ENCODE measurements at regions not wholly inside any gene's neighbourhood (a gene's known extent, or its start where the extent isn't known, plus 50 kb on each side); places are given as distances from the start of the nearest gene placed in this dataset.

DNA sequence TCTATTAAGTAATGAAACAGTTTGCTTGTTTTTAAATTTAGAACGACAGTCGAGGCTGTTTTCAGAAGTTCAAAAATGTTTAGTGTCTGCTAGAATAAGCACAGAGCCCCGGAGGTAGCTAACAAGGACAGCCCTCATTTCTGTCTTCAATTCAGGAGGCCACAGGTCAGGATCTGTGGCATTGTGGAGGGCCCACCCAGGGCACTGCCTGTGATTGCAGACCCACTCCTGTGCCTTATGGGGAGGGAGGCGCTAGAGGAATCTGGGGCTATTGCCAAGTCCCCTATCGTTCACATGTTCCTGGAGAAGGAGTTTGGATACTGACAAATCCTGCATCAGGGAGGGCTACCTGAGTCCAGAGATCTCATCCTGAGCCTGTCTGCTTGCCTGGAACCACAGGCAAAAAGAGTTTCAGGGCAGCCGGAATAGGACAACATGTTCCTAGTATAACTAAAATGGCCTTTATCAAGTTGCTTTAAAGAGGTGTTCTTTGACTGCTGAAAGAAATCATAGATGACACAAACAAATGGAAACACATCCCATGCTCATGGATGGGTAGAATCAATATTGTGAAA is 141.5 kb upstream of the ROPN1 start:
- Histone ChIP-seq H3K14ac (ENCODE audit: insufficient read length) (no peak overlapping the region), H2AFZ (ENCODE audit: low read length) (no peak overlapping the region), H2BK5ac (ENCODE audit: low read depth, low read length) (no peak overlapping the region), H2BK20ac (ENCODE audit: low read length) (no peak overlapping the region), H3K79me2 (ENCODE audit: control insufficient read depth in 1 of 2, insufficient read depth in 2 of 2, low read length in 2 of 2) (no peaks in the 10 kb centered on the region), H4K91ac (replicated peaks; ENCODE audit: insufficient read length, low read length) (no peak overlapping the region), H3K18ac (ENCODE audit: extremely low read depth, low read length) (no peak overlapping the region), H3K56ac (replicated peaks; ENCODE audit: insufficient read length, low read depth, low read length) (no peak overlapping the region), H4K20me1 (replicated peaks in 1 of 2; ENCODE audit: control insufficient read depth in 1 of 2, insufficient read depth in 2 of 2, low read length in 2 of 2) (no peaks in the 10 kb centered on the region), H2BK120ac (replicated peaks; ENCODE audit: low read depth, low read length) (no peak overlapping the region), H3K4me2 (ENCODE audit: insufficient read depth in 1 of 2, low read depth in 2 of 2, low read length in 2 of 2) (no peak overlapping the region), H4K5ac (ENCODE audit: insufficient read length, low read depth, low read length) (no peak overlapping the region), H3K23me2 (ENCODE audit: low read depth, low read length) (no peaks in the 10 kb centered on the region), H3K4me1 (replicated peaks in 1 of 4; ENCODE audit: control insufficient read depth in 3 of 4, insufficient read depth in 4 of 4, low read length in 3 of 4) (peaks cover 0 to 4% (median under 1%) of the 10 kb centered on the region in 4 experiments; a peak in 1 of 7 replicates), H4K8ac (ENCODE audit: extremely low read depth, insufficient read depth, low read length) (no peak overlapping the region), H3K27me3 (replicated peaks in 1 of 4; ENCODE audit: control insufficient read depth in 3 of 4, extremely low read depth in 1 of 4, insufficient read depth in 3 of 4, low read length in 3 of 4) (no peaks in the 10 kb centered on the region), H3K4ac (replicated peaks; ENCODE audit: insufficient read length, low read depth, low read length) (no peak overlapping the region), H3K36me3 (ENCODE audit: control insufficient read depth in 2 of 4, insufficient read depth in 4 of 4, low read length in 3 of 4) (no peaks in the 10 kb centered on the region), H3K4me3 (ENCODE audit: extremely low read depth in 1 of 4, insufficient read depth in 2 of 4, low read depth in 3 of 4, low read length in 4 of 4) (no peak overlapping the region), H3K23ac (ENCODE audit: insufficient read length) (no peak overlapping the region), H3K9me3 (ENCODE audit: insufficient read depth in 2 of 2, low read depth in 1 of 2, low read length in 1 of 2) (no peaks in the 10 kb centered on the region), H2AK5ac (ENCODE audit: low read depth, low read length) (no peak overlapping the region), H3K9ac (replicated peaks in 1 of 4; ENCODE audit: extremely low read depth in 1 of 4, low read depth in 3 of 4, low read length in 3 of 4) (no peak overlapping the region), H2BK12ac (ENCODE audit: low read depth, low read length) (no peak overlapping the region), H3K79me1 (ENCODE audit: low read depth, low read length) (no peaks in the 10 kb centered on the region), H2BK15ac (ENCODE audit: low read length) (no peak overlapping the region), H3K27ac (ENCODE audit: low read depth, low read length) (no peak overlapping the region)
- DNase-seq (ENCODE audit: low read depth in 1 of 2, low spot score in 2 of 2) (no peak), FAIRE-seq (no peak)
- WGBS, 2 experiments (ENCODE audit: extremely low coverage in 1 of 2, insufficient coverage in 1 of 2, insufficient read length in 1 of 2, insufficient replicate concordance in 2 of 2, low coverage in 1 of 2, low lambda C conversion rate in 2 of 2, missing lambda C conversion rate in 1 of 2), result 92% methylated on average over 6 of the region's 6 CpGs; no CpG with 5 or more reads in 1 of the 2 experiments
- ChIA-PET POLR2A (ENCODE audit: partially characterized antibody) (no interaction called here), CTCF (ENCODE audit: partially characterized antibody) (interaction anchor here (1.6 kb wide), 1 partner anchor 10 kb away, joined by 3 read pairs; no protein-coding TSS in a partner anchor)
- no peak for TF ChIP-seq TBP (IDR thresholded peaks at IDR 0.05; ENCODE audit: low read depth, low read length)
- no peak for TF ChIP-seq EZH2 (IDR thresholded peaks at IDR 0.05; ENCODE audit: low read depth, low read length, severe bottlenecking)
- TF ChIP-seq JUND (IDR thresholded peaks at IDR 0.05; ENCODE audit: low read length), result no peak
- TF ChIP-seq CREB1 (IDR thresholded peaks at IDR 0.05), result no peak
- TF ChIP-seq RFX5 (IDR thresholded peaks at IDR 0.05; ENCODE audit: borderline replicate concordance, low read depth, low read length), result no peak
- no peak for TF ChIP-seq EP300 (IDR thresholded peaks at IDR 0.05; ENCODE audit: borderline replicate concordance in 1 of 2, low read depth in 2 of 2, low read length in 2 of 2)
- no peak for TF ChIP-seq EGR1 (IDR thresholded peaks at IDR 0.05; ENCODE audit: borderline replicate concordance, low read depth, low read length)
- TF ChIP-seq TAF1 (IDR thresholded peaks at IDR 0.05; ENCODE audit: low read depth, low read length), result no peak
- no peak for TF ChIP-seq MAFK (IDR thresholded peaks at IDR 0.05; ENCODE audit: low read depth, low read length)
- no peak for TF ChIP-seq BCL11A (IDR thresholded peaks at IDR 0.05; ENCODE audit: low read depth in 2 of 2, low read length in 2 of 2)
- no peak for TF ChIP-seq SUZ12 (IDR thresholded peaks at IDR 0.05; ENCODE audit: low read length)
- TF ChIP-seq BACH1 (IDR thresholded peaks at IDR 0.05; ENCODE audit: low read length), result no peak
